Sigmoid colon (tissue), 6 donors: ENCODE measurements at regions not wholly inside any gene's neighbourhood (a gene's known extent, or its start where the extent isn't known, plus 50 kb on each side); places are given as distances from the start of the nearest gene placed in this dataset.

Experiments used
- DNase-seq: peaks from one replicate; pipeline ENCODE4 v3.0.0-alpha.2; 2019
- H3K27ac ChIP-seq, 4 donors: fragments of 200-600 bp; sonication (generic); one replicate each; pipeline ENCODE4 v1.5.1; 2016 to 2019; ENCODE audit warnings: mild to moderate bottlenecking in 1 of 4
- H3K27me3 ChIP-seq, 3 donors: fragments of 200-600 bp; sonication (generic); one replicate each; pipeline ENCODE4 v1.5.1; 2019; ENCODE audit warnings: mild to moderate bottlenecking in 1 of 3
- H3K36me3 ChIP-seq, 4 donors: fragments of 200-600 bp; sonication (generic); one replicate each; pipeline ENCODE4 v1.5.1; 2016 to 2019
- H3K4me1 ChIP-seq, 4 donors: fragments of 200-600 bp; sonication (generic); one replicate each; pipeline ENCODE4 v1.5.1; 2017 to 2019
- H3K4me3 ChIP-seq, 4 donors: fragments of 200-600 bp; sonication (generic); one replicate each; pipeline ENCODE4 v1.5.1; 2017 to 2019; ENCODE audit warnings: mild to moderate bottlenecking in 2 of 4, moderate library complexity in 1 of 4
- H3K9me3 ChIP-seq, 4 donors: fragments of 200-600 bp in 3 of 4; sonication (generic) in 3 of 4; one replicate each; pipeline versions ENCODE4 v1.5.1 to v1.6.1; 2013 to 2019
- EP300 ChIP-seq, 4 donors: sonication (generic); formaldehyde crosslinking; IDR thresholded peaks; one replicate each; pipeline ENCODE4 v1.6.1; 2017; ENCODE audit warnings: antibody characterized with exemption in 4 of 4
- POLR2A ChIP-seq, 2 donors: fragments of 450-650 bp; IDR thresholded peaks; one replicate each; pipeline ENCODE4 v1.6.1; 2016; ENCODE audit warnings: antibody characterized with exemption in 2 of 2, mild to moderate bottlenecking in 2 of 2, moderate library complexity in 2 of 2
- POLR2AphosphoS5 ChIP-seq, 4 donors: sonication (generic); formaldehyde crosslinking; IDR thresholded peaks; one replicate each; pipeline ENCODE4 v1.6.1; 2017; ENCODE audit warnings: antibody characterized with exemption in 4 of 4
- WGBS, 2 donors: extraction: QIAGEN DNeasy Blood & Tissue Kit; methylation state at CpG; one replicate each; pipeline ENCODE4 v1.1.7; 2013; 5-methylcytosine and 5-hydroxymethylcytosine counted together
- intact Hi-C: fragments of 100-400 bp; cut with DNase I; formaldehyde crosslinking; loops from one replicate; pipeline ENCODE4 v1.15.1; 2023
- TF ChIP-seq, protein P1 (sequence below), 4 experiments: fragments of 450-650 bp in 3 of 4; fragments of 200-600 bp in 1 of 4; IDR thresholded peaks; one replicate each; pipeline ENCODE4 v1.5.1; 2016 to 2019; ENCODE audit warnings: antibody characterized with exemption in 4 of 4, mild to moderate bottlenecking in 3 of 4, moderate library complexity in 2 of 4
- donor health status: healthy with polysubstance abuse.
- donor health status: healthy.

DNA sequence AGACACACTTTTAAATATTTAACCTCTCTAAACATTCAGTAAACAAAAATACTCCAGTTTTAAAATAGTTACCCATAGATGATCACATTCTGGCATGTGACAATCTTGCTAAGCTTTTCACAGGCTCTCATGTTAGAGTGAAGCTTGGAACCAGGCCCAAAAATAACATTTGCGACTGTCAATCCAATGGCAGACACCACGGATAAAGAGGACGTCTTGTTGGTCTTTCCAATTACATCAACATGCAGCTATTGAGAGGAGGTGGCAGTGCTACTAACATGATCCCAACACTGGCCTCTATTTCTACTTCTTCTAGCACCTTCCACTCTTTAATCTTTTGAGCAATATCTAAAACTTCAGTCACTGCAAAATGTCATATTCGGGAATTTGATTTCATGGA lies 970.8 kb upstream of the TENM3 start:
- WGBS, 2 donors: 83 to 85% methylated on average over 4 of the region's 4 CpGs
- Histone ChIP-seq H3K27me3 (no peaks in the 10 kb centered on the region), H3K36me3 (no peaks in the 10 kb centered on the region), H3K9me3 (no peaks in the 10 kb centered on the region), H3K4me3 (no peak overlapping the region), H3K27ac (no peak overlapping the region), H3K4me1 (no peaks in the 10 kb centered on the region)
- no peak for TF ChIP-seq EP300 (IDR thresholded peaks at IDR 0.05)
- TF ChIP-seq, protein P1, sequence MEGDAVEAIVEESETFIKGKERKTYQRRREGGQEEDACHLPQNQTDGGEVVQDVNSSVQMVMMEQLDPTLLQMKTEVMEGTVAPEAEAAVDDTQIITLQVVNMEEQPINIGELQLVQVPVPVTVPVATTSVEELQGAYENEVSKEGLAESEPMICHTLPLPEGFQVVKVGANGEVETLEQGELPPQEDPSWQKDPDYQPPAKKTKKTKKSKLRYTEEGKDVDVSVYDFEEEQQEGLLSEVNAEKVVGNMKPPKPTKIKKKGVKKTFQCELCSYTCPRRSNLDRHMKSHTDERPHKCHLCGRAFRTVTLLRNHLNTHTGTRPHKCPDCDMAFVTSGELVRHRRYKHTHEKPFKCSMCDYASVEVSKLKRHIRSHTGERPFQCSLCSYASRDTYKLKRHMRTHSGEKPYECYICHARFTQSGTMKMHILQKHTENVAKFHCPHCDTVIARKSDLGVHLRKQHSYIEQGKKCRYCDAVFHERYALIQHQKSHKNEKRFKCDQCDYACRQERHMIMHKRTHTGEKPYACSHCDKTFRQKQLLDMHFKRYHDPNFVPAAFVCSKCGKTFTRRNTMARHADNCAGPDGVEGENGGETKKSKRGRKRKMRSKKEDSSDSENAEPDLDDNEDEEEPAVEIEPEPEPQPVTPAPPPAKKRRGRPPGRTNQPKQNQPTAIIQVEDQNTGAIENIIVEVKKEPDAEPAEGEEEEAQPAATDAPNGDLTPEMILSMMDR (IDR thresholded peaks at IDR 0.05): no peak
- no peak for TF ChIP-seq POLR2AphosphoS5 (IDR thresholded peaks at IDR 0.05)
- no peak for TF ChIP-seq POLR2A (IDR thresholded peaks at IDR 0.05)
- no peak for DNase-seq
- intact Hi-C loops: no loop called here

DNA sequence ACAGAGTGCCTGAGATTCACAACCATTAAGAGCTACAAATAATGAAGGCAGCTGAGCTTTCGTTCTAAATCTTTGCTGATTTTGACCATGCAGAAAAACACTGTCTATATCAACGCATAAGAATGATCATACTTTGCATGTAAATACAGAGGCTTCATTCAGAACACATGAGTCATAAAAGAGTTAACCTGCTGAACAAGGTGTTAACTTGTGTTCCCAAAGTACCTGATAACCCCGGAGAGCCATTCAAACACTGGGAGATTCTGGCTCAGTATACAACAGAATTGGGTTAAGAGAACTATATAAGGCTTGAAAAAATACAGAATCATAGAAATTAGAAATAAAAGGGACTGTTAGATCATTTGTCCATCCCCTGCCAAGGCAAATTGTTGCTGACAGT lies 964.3 kb upstream of the TENM3 start:
- H3K27me3 ChIP-seq: no peaks in the 10 kb centered on the region
- H3K4me3 ChIP-seq: no peak overlapping the region
- intact Hi-C loops: no loop called here
- TF ChIP-seq, protein P1 (IDR thresholded peaks at IDR 0.05): no peak
- TF ChIP-seq EP300 (IDR thresholded peaks at IDR 0.05): no peak
- H3K9me3 ChIP-seq: no peaks in the 10 kb centered on the region
- no peak overlapping the region for H3K27ac ChIP-seq
- no peaks in the 10 kb centered on the region for H3K36me3 ChIP-seq
- no peaks in the 10 kb centered on the region for H3K4me1 ChIP-seq
- no peak for DNase-seq
- 34 to 47% methylated on average over 3 of the region's 3 CpGs for WGBS, 2 donors

DNA sequence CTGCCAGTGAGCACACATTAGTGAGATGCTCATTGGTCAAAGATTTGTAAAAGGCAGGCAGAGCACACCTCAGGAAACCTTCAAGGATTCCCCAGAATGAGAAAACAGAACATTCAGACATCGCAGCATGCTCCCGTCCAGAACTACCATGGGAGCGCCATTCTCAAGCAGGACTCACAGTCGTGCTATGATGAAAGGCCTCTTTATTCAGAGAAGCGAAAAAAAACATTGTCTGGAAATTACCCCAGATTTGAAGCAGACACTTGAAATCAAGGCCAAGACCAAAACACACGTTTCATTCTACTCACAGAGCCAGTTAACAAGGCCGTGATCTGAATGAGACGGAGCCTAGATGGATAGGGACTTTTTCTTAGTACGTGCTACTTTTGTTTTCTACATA lies 961.8 kb upstream of the TENM3 start:
- Histone ChIP-seq H3K4me3 (no peak overlapping the region), H3K9me3 (no peaks in the 10 kb centered on the region), H3K4me1 (no peaks in the 10 kb centered on the region), H3K27me3 (no peaks in the 10 kb centered on the region), H3K36me3 (no peaks in the 10 kb centered on the region), H3K27ac (no peak overlapping the region)
- intact Hi-C loops: no loop called here
- WGBS, 2 donors: 86 to 88% methylated on average over 9 of the region's 9 CpGs
- DNase-seq: no peak
- TF ChIP-seq POLR2AphosphoS5 (IDR thresholded peaks at IDR 0.05): no peak
- no peak for TF ChIP-seq POLR2A (IDR thresholded peaks at IDR 0.05)

DNA sequence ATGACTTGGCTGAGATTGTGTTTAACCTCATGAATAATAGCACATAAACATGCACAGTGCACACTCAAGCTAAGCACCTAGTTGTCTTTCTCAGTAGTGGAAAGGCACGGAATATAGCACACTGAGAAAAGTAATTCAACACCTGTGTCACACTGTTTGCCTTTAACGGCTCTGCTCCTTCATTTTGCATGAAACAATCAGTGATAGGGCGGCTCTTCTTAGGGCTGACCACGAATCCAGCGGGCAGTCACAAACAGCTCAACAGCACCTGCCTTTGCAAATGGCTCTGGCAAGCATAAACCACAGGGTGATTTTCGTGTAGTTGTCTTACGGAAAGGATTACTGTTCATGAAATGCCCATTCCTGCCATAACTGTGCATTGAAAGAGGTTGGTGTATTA lies 954.0 kb upstream of the TENM3 start:
- intact Hi-C loops: no loop called here
- WGBS, 2 donors: 31 to 62% methylated on average over 7 of the region's 7 CpGs
- Histone ChIP-seq H3K4me3 (no peak overlapping the region), H3K9me3 (no peaks in the 10 kb centered on the region), H3K27me3 (no peaks in the 10 kb centered on the region), H3K27ac (no peak overlapping the region), H3K36me3 (no peaks in the 10 kb centered on the region), H3K4me1 (no peaks in the 10 kb centered on the region)
- DNase-seq: no peak
- no peak for TF ChIP-seq EP300 (IDR thresholded peaks at IDR 0.05)
- TF ChIP-seq POLR2A (IDR thresholded peaks at IDR 0.05): no peak
- no peak for TF ChIP-seq POLR2AphosphoS5 (IDR thresholded peaks at IDR 0.05)
- TF ChIP-seq, protein P1 (IDR thresholded peaks at IDR 0.05): no peak

DNA sequence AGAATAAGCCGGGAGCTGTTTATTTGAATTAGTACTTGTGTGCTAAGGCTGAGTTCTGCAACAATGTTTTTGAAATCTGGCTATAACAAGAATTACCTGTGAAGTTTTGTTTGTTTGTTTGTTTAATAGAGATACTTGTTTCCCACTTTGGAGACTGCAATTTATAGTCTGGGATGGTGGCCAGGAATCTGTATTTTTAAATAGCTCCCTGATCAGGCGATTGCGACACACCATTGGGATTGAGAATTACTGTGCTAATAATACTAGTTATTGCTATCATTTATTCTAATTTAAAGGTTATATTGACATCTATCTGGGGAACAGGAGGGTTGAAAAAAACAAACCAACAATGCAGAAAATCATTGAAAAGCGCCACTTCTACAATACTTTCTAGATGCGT lies 951.6 kb upstream of the TENM3 start:
- 75 to 87% methylated on average over 5 of the region's 5 CpGs for WGBS, 2 donors
- peaks cover 0 to 1% (median 0%) of the 10 kb centered on the region in 4 donors for H3K9me3 ChIP-seq

More for the DNA sequence above, 951.6 kb upstream of the TENM3 start:
- no peaks in the 10 kb centered on the region for H3K4me1 ChIP-seq
- H3K4me3 ChIP-seq: no peak overlapping the region
- no peaks in the 10 kb centered on the region for H3K27me3 ChIP-seq
- TF ChIP-seq, protein P1 (IDR thresholded peaks at IDR 0.05): no peak
- TF ChIP-seq POLR2AphosphoS5 (IDR thresholded peaks at IDR 0.05): no peak
- TF ChIP-seq EP300 (IDR thresholded peaks at IDR 0.05): no peak
- no peak for TF ChIP-seq POLR2A (IDR thresholded peaks at IDR 0.05)
- no peak overlapping the region for H3K27ac ChIP-seq
- DNase-seq: no peak
- H3K36me3 ChIP-seq: no peaks in the 10 kb centered on the region
- intact Hi-C loops: no loop called here
